Neural cell (in vitro differentiated cells): ENCODE measurements at regions not wholly inside any gene's neighbourhood (a gene's known extent, or its start where the extent isn't known, plus 50 kb on each side); places are given as distances from the start of the nearest gene placed in this dataset.

Source experiments
- H2AFZ ChIP-seq: fragments of 200-600, 300-800 bp; sonication (generic), shearing (Covaris generic); 2 replicates; pipeline ENCODE4 v1.6.0; 2014; ENCODE audit warnings: low read depth, mild to moderate bottlenecking, antibody characterized with exemption, low read length, moderate library complexity
- H3F3A ChIP-seq: fragments of 200-600 bp; shearing (Covaris generic); 2 replicates; pipeline ENCODE4 v1.6.1; 2016; ENCODE audit warnings: mild to moderate bottlenecking, moderate library complexity, mixed read lengths, antibody characterized with exemption, low read length; ENCODE audit not compliant: insufficient read depth, poor library complexity, severe bottlenecking
- H3K27ac ChIP-seq: fragments of 200-600, 300-800 bp; sonication (generic), shearing (Covaris generic); 2 replicates; pipeline ENCODE4 v1.5.1; 2014; ENCODE audit warnings: mild to moderate bottlenecking, low read length, moderate library complexity
- H3K27me3 ChIP-seq: fragments of 300-800, 200-600 bp; sonication (generic), shearing (Covaris generic); 2 replicates; pipeline ENCODE4 v1.6.0; 2014; ENCODE audit warnings: mild to moderate bottlenecking, low read depth, low read length, moderate library complexity; ENCODE audit not compliant: insufficient read depth
- H3K36me3 ChIP-seq: fragments of 300-800, 200-600 bp; sonication (generic), shearing (Covaris generic); 2 replicates; pipeline ENCODE4 v1.5.1; 2014; ENCODE audit warnings: mild to moderate bottlenecking, antibody characterized with exemption, low read length, moderate library complexity; ENCODE audit not compliant: insufficient read depth
- H3K4me2 ChIP-seq: fragments of 300-800, 200-600 bp; sonication (generic), shearing (Covaris generic); 2 replicates; pipeline ENCODE4 v1.6.0; 2014; ENCODE audit warnings: mild to moderate bottlenecking, low read length
- H3K4me3 ChIP-seq: fragments of 300-800, 200-600 bp; sonication (generic), shearing (Covaris generic); 2 replicates; pipeline ENCODE4 v1.5.1; 2014; ENCODE audit warnings: mild to moderate bottlenecking, low read length, moderate library complexity
- H3K79me2 ChIP-seq: fragments of 200-600 bp; shearing (Covaris generic); replicated peaks from 2 replicates; pipeline ENCODE4 v1.6.0; 2014; ENCODE audit warnings: mild to moderate bottlenecking, low read length, moderate library complexity; ENCODE audit not compliant: insufficient read depth
- H3K9ac ChIP-seq: fragments of 300-800, 200-600 bp; sonication (generic), shearing (Covaris generic); 2 replicates; pipeline ENCODE4 v1.6.1; 2016; ENCODE audit warnings: mild to moderate bottlenecking, low read length, mixed read lengths
- H3K9me2 ChIP-seq: fragments of 200-600 bp; shearing (Covaris generic); 2 replicates; pipeline ENCODE4 v1.6.1; 2016; ENCODE audit warnings: mild to moderate bottlenecking, low read length, mixed read lengths; ENCODE audit not compliant: insufficient read depth
- H3K9me3 ChIP-seq: fragments of 200-600, 300-800 bp; sonication (generic), shearing (Covaris generic); 2 replicates; pipeline ENCODE4 v1.6.1; 2016; ENCODE audit warnings: mild to moderate bottlenecking, mixed run types, low read length, moderate library complexity, mixed read lengths
- H4K20me1 ChIP-seq: fragments of 200-600 bp; shearing (Covaris generic); 2 replicates; pipeline ENCODE4 v1.6.1; 2016; ENCODE audit warnings: mild to moderate bottlenecking, mixed run types; ENCODE audit not compliant: insufficient read depth
- CTCF ChIP-seq: fragments of 450-650 bp; IDR thresholded peaks from 2 replicates; pipeline ENCODE4 v1.5.1; 2014; ENCODE audit warnings: antibody characterized with exemption, mild to moderate bottlenecking, moderate library complexity; ENCODE audit not compliant: poor library complexity, severe bottlenecking
- EP300 ChIP-seq: fragments of 450-650 bp; conservative IDR thresholded peaks from 2 replicates; pipeline ENCODE4 v1.6.1; 2014; ENCODE audit warnings: antibody characterized with exemption, mild to moderate bottlenecking, moderate library complexity; ENCODE audit not compliant: poor library complexity, severe bottlenecking
- EZH2 ChIP-seq: fragments of 200-600, 300-800 bp; shearing (Covaris generic), sonication (generic); IDR thresholded peaks from 2 replicates; pipeline ENCODE4 v1.6.1; 2014; ENCODE audit warnings: antibody characterized with exemption, low read length, borderline replicate concordance, mild to moderate bottlenecking; ENCODE audit not compliant: insufficient read depth, poor library complexity, severe bottlenecking
- MXI1 ChIP-seq: fragments of 450-650 bp; conservative IDR thresholded peaks from 2 replicates; pipeline ENCODE4 v1.6.1; 2014; ENCODE audit warnings: antibody characterized with exemption, mild to moderate bottlenecking; ENCODE audit not compliant: poor library complexity, severe bottlenecking
- POLR2AphosphoS5 ChIP-seq: IDR thresholded peaks from 2 replicates; pipeline ENCODE4 v1.6.1; 2012
- RAD21 ChIP-seq: fragments of 450-650 bp; conservative IDR thresholded peaks from 2 replicates; pipeline ENCODE4 v1.6.1; 2014; ENCODE audit warnings: antibody characterized with exemption, mild to moderate bottlenecking, moderate library complexity
- REST ChIP-seq: IDR thresholded peaks from 2 replicates; pipeline ENCODE4 v1.6.1; 2012; ENCODE audit warnings: borderline replicate concordance
- SMC3 ChIP-seq: fragments of 450-650 bp; conservative IDR thresholded peaks from 2 replicates; pipeline ENCODE4 v1.6.1; 2014; ENCODE audit warnings: antibody characterized with exemption, mild to moderate bottlenecking, moderate library complexity; ENCODE audit not compliant: poor library complexity
- TAF1 ChIP-seq: IDR thresholded peaks from 2 replicates; pipeline ENCODE4 v1.6.1; 2012; ENCODE audit warnings: low read depth

GRCh38 chr5:28275931-28276330, 1237.5 kb upstream of the CDH9 start:
- Histone ChIP-seq H3K4me3 (no peak overlapping the region), H3K27me3 (no peaks in the 10 kb centered on the region), H2AFZ (no peak overlapping the region), H3K9me2 (no peaks in the 10 kb centered on the region), H3K9ac (no peak overlapping the region), H3K36me3 (no peaks in the 10 kb centered on the region), H3K27ac (no peak overlapping the region), H3K79me2 (no peaks in the 10 kb centered on the region), H3K9me3 (no peaks in the 10 kb centered on the region), H4K20me1 (no peaks in the 10 kb centered on the region), H3F3A (no peaks in the 10 kb centered on the region), H3K4me2 (no peak overlapping the region)
- TF ChIP-seq TAF1 (no peak), SMC3 (no peak), CTCF (no peak), MXI1 (no peak), EP300 (no peak), POLR2AphosphoS5 (no peak), REST (no peak), EZH2 (no peak), RAD21 (no peak)

- H3K9me2 ChIP-seq = no peaks in the 10 kb centered on the region
- H3K4me2 ChIP-seq = no peak overlapping the region
- H3K27ac ChIP-seq = no peak overlapping the region
- H3K27me3 ChIP-seq = no peaks in the 10 kb centered on the region
- no peaks in the 10 kb centered on the region for H3K79me2 ChIP-seq
- no peak overlapping the region for H2AFZ ChIP-seq
- no peak overlapping the region for H3K9ac ChIP-seq
- no peaks in the 10 kb centered on the region for H4K20me1 ChIP-seq
- H3F3A ChIP-seq = no peaks in the 10 kb centered on the region
- H3K36me3 ChIP-seq = no peaks in the 10 kb centered on the region
- TF ChIP-seq TAF1 (no peak), REST (no peak), EZH2 (no peak), EP300 (no peak), RAD21 (no peak), MXI1 (no peak), SMC3 (no peak), CTCF (no peak), POLR2AphosphoS5 (no peak)
- H3K4me3 ChIP-seq = no peak overlapping the region
- no peaks in the 10 kb centered on the region for H3K9me3 ChIP-seq
Measured at GRCh38 chr5:28269978-28270377, 1231.6 kb upstream of the CDH9 start.
